GM23338 (cell line): ENCODE measurements at regions not wholly inside any gene's neighbourhood (a gene's known extent, or its start where the extent isn't known, plus 50 kb on each side); places are given as distances from the start of the nearest gene placed in this dataset.
A peak's percentile ranks its signal among the peaks of the same experiment; 100 is the strongest.

ENCODE experiments used
- ATAC-seq: fragments of 200-7000 bp; cut with Tn5 transposase; 3 replicates; pipeline ENCODE4 v1.9.1; 2020
- DNase-seq: peaks from one replicate; pipeline ENCODE4 v3.0.0-alpha.2; 2015; ENCODE audit warnings: low spot score
- H2AFZ ChIP-seq: fragments of 200-600 bp; sonication (generic); 2 replicates; pipeline ENCODE4 v1.8.0; 2016; ENCODE audit warnings: antibody characterized with exemption, mild to moderate bottlenecking, moderate library complexity
- H3F3A ChIP-seq: fragments of 200-600 bp; sonication (generic); replicated peaks from 2 replicates; pipeline ENCODE4 v1.8.0; 2017; ENCODE audit warnings: antibody characterized with exemption, mixed run types, low read depth
- H3K27ac ChIP-seq: fragments of 200-600 bp; sonication (generic); 2 replicates; pipeline ENCODE4 v1.6.1; 2016; ENCODE audit warnings: low read depth
- H3K27me3 ChIP-seq: fragments of 200-600 bp; sonication (generic); 2 replicates; pipeline ENCODE4 v1.8.0; 2016; ENCODE audit warnings: mild to moderate bottlenecking, mixed run types, moderate library complexity; ENCODE audit not compliant: insufficient read depth
- H3K36me3 ChIP-seq: fragments of 200-600 bp; sonication (generic); 2 replicates; pipeline ENCODE4 v1.8.0; 2016; ENCODE audit warnings: mild to moderate bottlenecking; ENCODE audit not compliant: insufficient read depth
- H3K4me1 ChIP-seq: fragments of 200-600 bp; sonication (generic); 2 replicates; pipeline ENCODE4 v1.8.0; 2016; ENCODE audit warnings: mild to moderate bottlenecking, moderate library complexity; ENCODE audit not compliant: insufficient read depth
- H3K4me2 ChIP-seq: fragments of 200-600 bp; sonication (generic); 2 replicates; pipeline ENCODE4 v1.7.1; 2017; ENCODE audit warnings: mixed run types
- H3K4me3 ChIP-seq: fragments of 200-600 bp; sonication (generic); 2 replicates; pipeline ENCODE4 v1.6.1; 2016; ENCODE audit warnings: mixed run types
- H3K79me2 ChIP-seq: fragments of 200-600 bp; sonication (generic); replicated peaks from 2 replicates; pipeline ENCODE4 v1.8.0; 2017; ENCODE audit warnings: mild to moderate bottlenecking; ENCODE audit not compliant: insufficient read depth
- H3K9me2 ChIP-seq: fragments of 200-600 bp; sonication (generic); 2 replicates; pipeline ENCODE4 v1.8.0; 2017; ENCODE audit not compliant: insufficient read depth
- H4K20me1 ChIP-seq: fragments of 200-600 bp; sonication (generic); replicated peaks from 2 replicates; pipeline ENCODE4 v1.8.0; 2017; ENCODE audit warnings: mild to moderate bottlenecking; ENCODE audit not compliant: insufficient read depth
- H3K27ac Mint-ChIP-seq: 2 replicates; pipeline ENCODE4 v1.8.0; 2020; ENCODE audit warnings: inconsistent platforms, mild to moderate bottlenecking, moderate library complexity, mixed read lengths
- H3K27me3 Mint-ChIP-seq: 3 replicates; pipeline ENCODE4 v1.8.0; 2022; ENCODE audit warnings: low read depth, mild to moderate bottlenecking, moderate library complexity, mixed read lengths, inconsistent platforms; ENCODE audit not compliant: insufficient read depth, poor library complexity
- H3K36me3 Mint-ChIP-seq: 3 replicates; pipeline ENCODE4 v1.8.0; 2021; ENCODE audit warnings: low read depth, mild to moderate bottlenecking, inconsistent platforms, moderate library complexity, mixed read lengths
- H3K4me1 Mint-ChIP-seq: 3 replicates; pipeline ENCODE4 v1.8.0; 2020; ENCODE audit warnings: mild to moderate bottlenecking, inconsistent platforms, mixed read lengths
- H3K4me3 Mint-ChIP-seq: 3 replicates; pipeline ENCODE4 v1.8.0; 2021; ENCODE audit warnings: moderate library complexity, mild to moderate bottlenecking, inconsistent platforms, mixed read lengths
- H3K9me3 Mint-ChIP-seq: 3 replicates; pipeline ENCODE4 v1.8.0; 2020; ENCODE audit warnings: moderate library complexity, mild to moderate bottlenecking, inconsistent platforms, mixed read lengths
- CREB1 ChIP-seq: fragments of 250-450 bp; sonication (Bioruptor Pico); IDR thresholded peaks from 2 replicates; pipeline ENCODE4 v1.5.0; 2020; ENCODE audit warnings: low read depth, mild to moderate bottlenecking, moderate library complexity
- ETS1 ChIP-seq: IDR thresholded peaks from 2 replicates; pipeline ENCODE4 v1.6.1; 2016; ENCODE audit warnings: antibody characterized with exemption
- EZH2 ChIP-seq: fragments of 200-600 bp; sonication (generic); IDR thresholded peaks from one replicate; pipeline ENCODE4 v1.8.0; 2017; ENCODE audit warnings: antibody characterized with exemption, mild to moderate bottlenecking, low read depth; ENCODE audit not compliant: unreplicated experiment
- EZH2phosphoT487 ChIP-seq: fragments of 200-600 bp; sonication (generic); IDR thresholded peaks from one replicate; pipeline ENCODE4 v1.8.1; 2018; ENCODE audit warnings: antibody characterized with exemption; ENCODE audit not compliant: unreplicated experiment
- JUNB ChIP-seq: IDR thresholded peaks from one replicate; pipeline ENCODE4 v1.6.1; 2016; ENCODE audit warnings: antibody characterized with exemption; ENCODE audit not compliant: unreplicated experiment
- NANOG ChIP-seq: IDR thresholded peaks from 2 replicates; pipeline ENCODE4 v1.6.1; 2016; ENCODE audit warnings: antibody characterized with exemption, borderline replicate concordance
- POLR2AphosphoS5 ChIP-seq: IDR thresholded peaks from 2 replicates; pipeline ENCODE4 v1.6.1; 2016; ENCODE audit warnings: antibody characterized with exemption, low read depth
- REST ChIP-seq: IDR thresholded peaks from one replicate; pipeline ENCODE4 v1.6.1; 2018; ENCODE audit warnings: antibody characterized with exemption; ENCODE audit not compliant: unreplicated experiment
- ZNF114 ChIP-seq: fragments of 250-450 bp; sonication (Bioruptor Pico); IDR thresholded peaks from 2 replicates; pipeline ENCODE4 v1.5.0; 2020; ENCODE audit warnings: mild to moderate bottlenecking, moderate library complexity
- ZNF331 ChIP-seq: fragments of 250-450 bp; sonication (Bioruptor Pico); IDR thresholded peaks from 2 replicates; pipeline ENCODE4 v1.5.0; 2020; ENCODE audit warnings: low read depth, mild to moderate bottlenecking, moderate library complexity
- ZNF462 ChIP-seq: fragments of 250-450 bp; sonication (Bioruptor Pico); IDR thresholded peaks from 2 replicates; pipeline ENCODE4 v1.5.0; 2020; ENCODE audit warnings: mild to moderate bottlenecking, moderate library complexity

DNA sequence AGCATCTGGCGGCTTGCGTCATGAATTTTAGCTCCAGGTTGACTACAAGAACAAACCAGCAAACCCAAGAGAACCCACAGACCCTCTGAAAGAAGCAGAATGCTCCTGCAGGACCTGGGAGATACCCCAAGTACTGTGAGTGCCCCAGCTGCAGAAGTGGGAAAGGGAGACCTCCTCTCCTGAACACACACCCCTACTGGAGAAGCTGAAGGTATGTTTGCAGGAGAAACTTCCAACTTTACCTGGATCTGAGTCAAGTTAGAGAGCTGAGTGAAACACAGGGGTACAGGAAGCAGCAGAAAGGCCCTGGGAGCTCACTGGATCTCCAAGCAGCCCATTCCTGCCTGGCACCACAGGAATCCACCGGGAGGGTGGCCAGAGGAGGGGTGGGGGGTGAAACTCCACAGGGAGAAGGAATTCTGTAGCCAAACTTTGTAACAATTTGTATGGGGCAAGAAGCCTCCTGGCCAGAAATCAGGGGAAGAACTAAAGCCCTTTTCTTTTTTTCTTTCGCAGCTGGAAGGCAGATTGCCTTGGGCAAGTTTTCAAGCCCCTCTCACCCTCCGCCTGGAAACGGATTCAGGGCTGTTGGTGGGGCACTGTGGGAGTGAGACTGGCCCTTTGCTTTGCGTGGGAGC, 576.2 kb downstream of the BNC2 start:
- Histone ChIP-seq H3F3A (no peaks in the 10 kb centered on the region), H3K9me2 (peaks cover 6% of the 10 kb centered on the region; the same call in 1 of the 2 replicates), H2AFZ (0 out of 2 replicates have a peak overlapping the region, but pooled peaks have one; percentile 7), H3K36me3 (no peaks in the 10 kb centered on the region; the same call in 1 of the 2 replicates), H3K27ac (no peak overlapping the region), H4K20me1 (no peaks in the 10 kb centered on the region), H3K79me2 (no peaks in the 10 kb centered on the region), H3K27me3 (no peaks in the 10 kb centered on the region), H3K4me2 (no peak overlapping the region), H3K4me1 (no peaks in the 10 kb centered on the region), H3K4me3 (no peak overlapping the region)
- Mint-ChIP-seq H3K4me1 (no peaks in the 10 kb centered on the region; the same call in 1 of the 3 replicates), H3K27me3 (no peaks in the 10 kb centered on the region), H3K4me3 (no peak overlapping the region), H3K9me3 (peaks cover 7% of the 10 kb centered on the region; the same call in 2 of the 3 replicates), H3K36me3 (peaks cover 3% of the 10 kb centered on the region; the same call in 2 of the 3 replicates), H3K27ac (no peak overlapping the region; the same call in 1 of the 2 replicates)
- ATAC-seq (no peak), DNase-seq (no peak)
- TF ChIP-seq NANOG (no peak), REST (no peak), CREB1 (CRISPR knock-in tag) (no peak), JUNB (no peak), EZH2phosphoT487 (no peak), ZNF462 (CRISPR knock-in tag) (no peak), ZNF331 (CRISPR knock-in tag) (no peak), POLR2AphosphoS5 (no peak), ETS1 (no peak), EZH2 (no peak), ZNF114 (CRISPR knock-in tag) (no peak)
